ENCODE measurements at regions not wholly inside any gene's neighbourhood (a gene's known extent, or its start where the extent isn't known, plus 50 kb on each side); places are given as distances from the start of the nearest gene placed in this dataset.

DNA sequence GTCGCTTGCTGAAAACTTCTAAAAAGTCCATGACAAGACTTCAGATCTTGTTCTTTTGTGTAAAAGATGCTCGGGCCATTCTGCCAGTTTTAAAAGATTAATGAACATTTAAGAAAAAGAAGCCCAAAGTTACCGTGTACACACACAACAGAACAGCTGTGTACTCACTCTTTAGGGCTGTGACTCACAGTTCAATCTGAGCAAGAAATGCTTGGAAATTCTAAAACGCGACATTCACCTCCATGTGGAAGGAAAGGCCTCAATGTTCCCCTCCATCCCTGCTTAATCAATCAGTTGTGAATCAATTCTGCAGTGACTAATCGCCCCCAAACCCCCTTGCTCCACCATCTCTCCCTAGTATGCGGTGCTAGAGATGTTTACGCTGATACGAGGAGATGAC lies 609.9 kb upstream of the SALL1 start:
- peaks cover 64% of the 10 kb centered on the region for H3K27me3 ChIP-seq
- no peak overlapping the region for H3K4me3 ChIP-seq
- peak overlapping the region; percentile 51 for H3K4me2 ChIP-seq
- DNase-seq (ENCODE audit: low spot score): no peak
- TF ChIP-seq EZH2 (IDR thresholded peaks at IDR 0.05; ENCODE audit: borderline replicate concordance): no peak
- TF ChIP-seq, protein P1, sequence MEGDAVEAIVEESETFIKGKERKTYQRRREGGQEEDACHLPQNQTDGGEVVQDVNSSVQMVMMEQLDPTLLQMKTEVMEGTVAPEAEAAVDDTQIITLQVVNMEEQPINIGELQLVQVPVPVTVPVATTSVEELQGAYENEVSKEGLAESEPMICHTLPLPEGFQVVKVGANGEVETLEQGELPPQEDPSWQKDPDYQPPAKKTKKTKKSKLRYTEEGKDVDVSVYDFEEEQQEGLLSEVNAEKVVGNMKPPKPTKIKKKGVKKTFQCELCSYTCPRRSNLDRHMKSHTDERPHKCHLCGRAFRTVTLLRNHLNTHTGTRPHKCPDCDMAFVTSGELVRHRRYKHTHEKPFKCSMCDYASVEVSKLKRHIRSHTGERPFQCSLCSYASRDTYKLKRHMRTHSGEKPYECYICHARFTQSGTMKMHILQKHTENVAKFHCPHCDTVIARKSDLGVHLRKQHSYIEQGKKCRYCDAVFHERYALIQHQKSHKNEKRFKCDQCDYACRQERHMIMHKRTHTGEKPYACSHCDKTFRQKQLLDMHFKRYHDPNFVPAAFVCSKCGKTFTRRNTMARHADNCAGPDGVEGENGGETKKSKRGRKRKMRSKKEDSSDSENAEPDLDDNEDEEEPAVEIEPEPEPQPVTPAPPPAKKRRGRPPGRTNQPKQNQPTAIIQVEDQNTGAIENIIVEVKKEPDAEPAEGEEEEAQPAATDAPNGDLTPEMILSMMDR (IDR thresholded peaks at IDR 0.05; ENCODE audit: poor library complexity): no peak
- no peak for TF ChIP-seq EZH2phosphoT487 (IDR thresholded peaks at IDR 0.05; ENCODE audit: low read depth, severe bottlenecking, unreplicated experiment)
- WGBS (ENCODE audit: low lambda C conversion rate, missing lambda C conversion rate): 59% methylated on average over 9 of the region's 9 CpGs
- no peak overlapping the region for H2AFZ ChIP-seq
- H3K36me3 ChIP-seq (replicated peaks; ENCODE audit: insufficient read depth, low read depth): no peaks in the 10 kb centered on the region
- H3K4me1 ChIP-seq (ENCODE audit: insufficient read depth): no peaks in the 10 kb centered on the region
- no peaks in the 10 kb centered on the region for H3K9me2 ChIP-seq (replicated peaks; ENCODE audit: insufficient read depth)
- H4K20me1 ChIP-seq (ENCODE audit: insufficient read depth, poor library complexity, severe bottlenecking): no peaks in the 10 kb centered on the region
- peak overlapping the region; percentile 69 for H3K27ac ChIP-seq
- H3K9me3 ChIP-seq (ENCODE audit: low read depth): no peaks in the 10 kb centered on the region
- H3K79me2 ChIP-seq: no peaks in the 10 kb centered on the region

DNA sequence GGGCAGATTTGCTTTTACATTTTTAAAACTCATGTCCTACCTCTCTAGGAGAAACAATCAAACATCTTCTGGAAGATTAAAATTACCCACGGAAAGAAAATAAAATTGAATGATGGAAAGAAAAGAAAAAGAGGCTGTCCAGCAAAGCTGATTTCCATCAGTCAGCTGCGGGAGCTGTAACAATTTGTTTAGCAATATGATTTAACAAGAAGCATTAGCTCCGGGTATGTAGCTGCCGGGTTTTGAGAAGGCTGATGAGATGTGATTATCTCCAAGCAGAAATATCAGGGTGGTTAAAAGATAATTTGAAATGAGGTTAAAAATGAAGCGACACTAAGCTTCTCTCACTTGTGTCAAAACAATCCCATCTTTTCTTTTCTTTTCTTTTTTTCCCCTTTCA lies 608.9 kb upstream of the SALL1 start:
- Histone ChIP-seq H3K4me1 (ENCODE audit: insufficient read depth) (no peaks in the 10 kb centered on the region), H4K20me1 (ENCODE audit: insufficient read depth, poor library complexity, severe bottlenecking) (no peaks in the 10 kb centered on the region), H3K27ac (peak overlapping the region; percentile 69), H3K36me3 (replicated peaks; ENCODE audit: insufficient read depth, low read depth) (no peaks in the 10 kb centered on the region), H3K9me3 (ENCODE audit: low read depth) (no peaks in the 10 kb centered on the region), H3K79me2 (no peaks in the 10 kb centered on the region), H3K9me2 (replicated peaks; ENCODE audit: insufficient read depth) (no peaks in the 10 kb centered on the region), H3K27me3 (peaks cover 74% of the 10 kb centered on the region), H3K4me2 (peak overlapping the region; percentile 49), H3K4me3 (no peak overlapping the region), H2AFZ (no peak overlapping the region)
- TF ChIP-seq, protein P1 (IDR thresholded peaks at IDR 0.05; ENCODE audit: poor library complexity): no peak
- no peak for TF ChIP-seq EZH2phosphoT487 (IDR thresholded peaks at IDR 0.05; ENCODE audit: low read depth, severe bottlenecking, unreplicated experiment)
- no peak for TF ChIP-seq EZH2 (IDR thresholded peaks at IDR 0.05; ENCODE audit: borderline replicate concordance)
- WGBS (ENCODE audit: low lambda C conversion rate, missing lambda C conversion rate): 39% methylated on average over 5 of the region's 5 CpGs
- DNase-seq (ENCODE audit: low spot score): no peak

DNA sequence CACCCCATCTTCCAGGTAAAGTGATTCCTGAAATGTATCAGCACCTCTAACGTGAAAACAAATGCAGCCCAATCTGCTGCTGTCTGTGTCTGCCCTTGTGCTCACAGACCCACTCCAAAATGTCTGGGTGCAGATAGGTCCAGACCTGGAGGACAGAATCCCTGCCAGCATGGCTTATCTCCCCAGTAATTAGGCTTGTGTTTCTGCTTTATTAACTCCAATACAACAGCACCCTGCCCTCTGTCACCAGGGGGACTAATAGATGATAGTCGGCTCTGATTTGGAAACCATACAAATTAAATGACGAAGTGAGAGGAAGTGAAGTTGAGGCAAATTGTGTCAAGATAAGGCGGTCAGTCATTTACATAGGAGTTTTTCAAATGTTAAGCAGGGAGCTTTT lies 608.3 kb upstream of the SALL1 start:
- 17% methylated on average over 4 of the region's 4 CpGs for WGBS (ENCODE audit: low lambda C conversion rate, missing lambda C conversion rate)
- H3K27ac ChIP-seq: peak overlapping the region; percentile 8
- no peak for DNase-seq (ENCODE audit: low spot score)
- TF ChIP-seq EZH2 (IDR thresholded peaks at IDR 0.05; ENCODE audit: borderline replicate concordance) (no peak), EZH2phosphoT487 (IDR thresholded peaks at IDR 0.05; ENCODE audit: low read depth, severe bottlenecking, unreplicated experiment) (no peak)
- TF ChIP-seq, protein P1 (IDR thresholded peaks at IDR 0.05; ENCODE audit: poor library complexity): no peak
- H3K79me2 ChIP-seq: no peaks in the 10 kb centered on the region
- no peak overlapping the region for H2AFZ ChIP-seq
- H4K20me1 ChIP-seq (ENCODE audit: insufficient read depth, poor library complexity, severe bottlenecking): no peaks in the 10 kb centered on the region
- H3K4me1 ChIP-seq (ENCODE audit: insufficient read depth): no peaks in the 10 kb centered on the region
- peak overlapping the region; percentile 49 for H3K4me2 ChIP-seq
- no peaks in the 10 kb centered on the region for H3K36me3 ChIP-seq (replicated peaks; ENCODE audit: insufficient read depth, low read depth)
- H3K4me3 ChIP-seq: no peak overlapping the region
- no peaks in the 10 kb centered on the region for H3K9me2 ChIP-seq (replicated peaks; ENCODE audit: insufficient read depth)
- peaks cover 76% of the 10 kb centered on the region for H3K27me3 ChIP-seq
- H3K9me3 ChIP-seq (ENCODE audit: low read depth): no peaks in the 10 kb centered on the region
